H9 (cell line): ENCODE measurements at regions not wholly inside any gene's neighbourhood (a gene's known extent, or its start where the extent isn't known, plus 50 kb on each side); places are given as distances from the start of the nearest gene placed in this dataset.

Experiments used
- DNase-seq: peaks from one replicate; pipeline ENCODE4 v3.0.0-alpha.2; 2017
- H2AFZ ChIP-seq: one replicate; pipeline ENCODE4 v1.6.1; 2013; ENCODE audit warnings: mild to moderate bottlenecking, low read length, control low read depth, moderate library complexity
- H2AK5ac ChIP-seq: 2 replicates; pipeline ENCODE4 v1.6.1; 2013; ENCODE audit warnings: low read length, control low read depth, mixed read lengths; ENCODE audit not compliant: insufficient read length
- H2BK120ac ChIP-seq: one replicate; pipeline ENCODE4 v1.6.1; 2013; ENCODE audit warnings: low read depth, mild to moderate bottlenecking, low read length, control low read depth, inconsistent platforms; ENCODE audit not compliant: poor library complexity, severe bottlenecking
- H2BK12ac ChIP-seq: 2 replicates; pipeline ENCODE4 v1.6.1; 2013; ENCODE audit warnings: low read length, control low read depth, mixed read lengths, low read depth; ENCODE audit not compliant: insufficient read length
- H2BK15ac ChIP-seq: 2 replicates; pipeline ENCODE4 v1.6.1; 2013; ENCODE audit warnings: low read depth, low read length, control low read depth
- H2BK20ac ChIP-seq: one replicate; pipeline ENCODE4 v1.6.1; 2013; ENCODE audit warnings: low read depth, mild to moderate bottlenecking, low read length, control low read depth, inconsistent platforms; ENCODE audit not compliant: poor library complexity, severe bottlenecking
- H2BK5ac ChIP-seq: 2 replicates; pipeline ENCODE4 v1.6.1; 2013; ENCODE audit warnings: low read length, control low read depth, mixed read lengths; ENCODE audit not compliant: insufficient read length
- H3K14ac ChIP-seq: 2 replicates; pipeline ENCODE4 v1.6.1; 2013; ENCODE audit warnings: low read length, control low read depth; ENCODE audit not compliant: insufficient read depth
- H3K18ac ChIP-seq: 2 replicates; pipeline ENCODE4 v1.6.1; 2013; ENCODE audit warnings: low read depth, mild to moderate bottlenecking, mixed read lengths, low read length, control low read depth; ENCODE audit not compliant: insufficient read length
- H3K23ac ChIP-seq: 2 replicates; pipeline ENCODE4 v1.6.1; 2013; ENCODE audit warnings: low read length, control low read depth, mixed read lengths, low read depth; ENCODE audit not compliant: insufficient read length
- H3K23me2 ChIP-seq: 2 replicates; pipeline ENCODE4 v1.6.1; 2013; ENCODE audit warnings: low read depth, mild to moderate bottlenecking, mixed read lengths, low read length, control low read depth; ENCODE audit not compliant: insufficient read length, poor library complexity, severe bottlenecking
- H3K27ac ChIP-seq: 2 replicates; pipeline ENCODE4 v1.5.1; 2013; ENCODE audit warnings: low read length, control low read depth, mixed read lengths, low read depth; ENCODE audit not compliant: insufficient read length
- H3K27me3 ChIP-seq: 2 replicates; pipeline ENCODE4 v1.6.1; 2013; ENCODE audit warnings: low read length, control low read depth, inconsistent platforms; ENCODE audit not compliant: insufficient read depth
- H3K4ac ChIP-seq: 2 replicates; pipeline ENCODE4 v1.6.1; 2013; ENCODE audit warnings: low read depth, mild to moderate bottlenecking, control low read depth, inconsistent platforms, low read length, moderate library complexity
- H3K4me1 ChIP-seq: 2 replicates; pipeline ENCODE4 v1.6.1; 2013; ENCODE audit warnings: low read length, control low read depth, inconsistent platforms; ENCODE audit not compliant: insufficient read depth
- H3K4me2 ChIP-seq: 2 replicates; pipeline ENCODE4 v1.6.1; 2013; ENCODE audit warnings: low read length, control low read depth, mixed read lengths; ENCODE audit not compliant: insufficient read length, insufficient read depth
- H3K56ac ChIP-seq: 2 replicates; pipeline ENCODE4 v1.6.1; 2013; ENCODE audit warnings: low read depth, mild to moderate bottlenecking, mixed read lengths, low read length, control low read depth; ENCODE audit not compliant: insufficient read length
- H3K79me1 ChIP-seq: 2 replicates; pipeline ENCODE4 v1.6.1; 2013; ENCODE audit warnings: low read depth, mild to moderate bottlenecking, moderate library complexity, low read length, control low read depth, inconsistent platforms; ENCODE audit not compliant: insufficient read depth, poor library complexity, severe bottlenecking
- H3K79me2 ChIP-seq: 2 replicates; pipeline ENCODE4 v1.6.1; 2013; ENCODE audit warnings: low read length, control low read depth, inconsistent platforms; ENCODE audit not compliant: insufficient read depth
- H3K9ac ChIP-seq: 2 replicates; pipeline ENCODE4 v1.6.1; 2013; ENCODE audit warnings: low read length, control low read depth, mixed read lengths; ENCODE audit not compliant: insufficient read length; ENCODE audit errors: extremely low read depth
- H3K9me3 ChIP-seq: one replicate; pipeline ENCODE4 v1.6.1; 2013; ENCODE audit warnings: low read depth, low read length, inconsistent platforms; ENCODE audit not compliant: control insufficient read depth
- H3T11ph ChIP-seq: one replicate; pipeline ENCODE4 v1.6.1; 2013; ENCODE audit warnings: mild to moderate bottlenecking, low read length, control low read depth, inconsistent platforms
- H4K20me1 ChIP-seq: one replicate; pipeline ENCODE4 v1.6.1; 2013; ENCODE audit not compliant: control insufficient read depth, insufficient read length, insufficient read depth
- H4K5ac ChIP-seq: 2 replicates; pipeline ENCODE4 v1.6.1; 2013; ENCODE audit warnings: low read depth, mild to moderate bottlenecking, mixed read lengths, low read length, control low read depth; ENCODE audit not compliant: insufficient read length
- H4K8ac ChIP-seq: replicated peaks from 2 replicates; pipeline ENCODE4 v1.6.1; 2013; ENCODE audit warnings: low read length, control low read depth, mixed read lengths, low read depth; ENCODE audit not compliant: insufficient read length
- H4K91ac ChIP-seq: 2 replicates; pipeline ENCODE4 v1.6.1; 2013; ENCODE audit warnings: low read depth, mild to moderate bottlenecking, moderate library complexity, mixed read lengths, low read length, control low read depth; ENCODE audit not compliant: insufficient read length
- H3K27ac Mint-ChIP-seq, 3 experiments: 2 replicates in 2 of 3; 3 replicates in 1 of 3; pipeline ENCODE4 v1.8.0; 2020 to 2021; ENCODE audit warnings: mixed read lengths in 3 of 3, mild to moderate bottlenecking in 1 of 3, moderate library complexity in 1 of 3
- H3K27me3 Mint-ChIP-seq: 2 replicates; pipeline ENCODE4 v1.8.0; 2021; ENCODE audit warnings: low read depth, mild to moderate bottlenecking, moderate library complexity, mixed read lengths
- H3K36me3 Mint-ChIP-seq, 3 experiments: 2 replicates in 2 of 3; 3 replicates in 1 of 3; pipeline ENCODE4 v1.8.0; 2020 to 2021; ENCODE audit warnings: low read depth in 3 of 3, mixed read lengths in 3 of 3; ENCODE audit not compliant: insufficient read depth in 1 of 3
- H3K4me1 Mint-ChIP-seq, 2 experiments: 2 replicates each; pipeline ENCODE4 v1.8.0; 2020; ENCODE audit warnings: mixed read lengths in 2 of 2
- H3K4me3 Mint-ChIP-seq, 2 experiments: 2 replicates in 1 of 2; 3 replicates in 1 of 2; pipeline ENCODE4 v1.8.0; 2020 to 2021; ENCODE audit warnings: mild to moderate bottlenecking in 2 of 2, mixed read lengths in 2 of 2, moderate library complexity in 1 of 2
- H3K9me3 Mint-ChIP-seq, 2 experiments: 2 replicates in 1 of 2; 3 replicates in 1 of 2; pipeline ENCODE4 v1.8.0; 2020; ENCODE audit warnings: mild to moderate bottlenecking in 2 of 2, mixed read lengths in 2 of 2, moderate library complexity in 1 of 2
- CTCF ChIP-seq: fragments of 200-600 bp; sonication (generic); conservative IDR thresholded peaks from 3 replicates; pipeline ENCODE4 v1.8.0; 2021; ENCODE audit warnings: antibody characterized with exemption, mild to moderate bottlenecking
- WGBS: extraction: QIAGEN DNeasy Blood & Tissue Kit; methylation state at CpG from one replicate; pipeline ENCODE4 v1.1.7; 2013; ENCODE audit warnings: missing lambda C conversion rate, low lambda C conversion rate, mixed read lengths; ENCODE audit not compliant: insufficient read length; ENCODE audit errors: extremely low coverage; 5-methylcytosine and 5-hydroxymethylcytosine counted together

- no CpG with 5 or more reads among the region's 5 CpGs for WGBS
- H3K4me1 Mint-ChIP-seq = peaks cover 21 to 27% of the 10 kb centered on the region in 2 experiments
Observed at GRCh38 chr2:121972203-121972602, 216.8 kb downstream of the TSN start.

More at GRCh38 chr2:121972203-121972602, 216.8 kb downstream of the TSN start:
- H4K20me1 ChIP-seq = no peaks in the 10 kb centered on the region
- H3K14ac ChIP-seq = no peak overlapping the region
- no peak overlapping the region for H3K4me3 Mint-ChIP-seq
- H3K9ac ChIP-seq = no peak overlapping the region
- no peaks in the 10 kb centered on the region for H3K9me3 ChIP-seq
- H3K4me1 ChIP-seq = no peaks in the 10 kb centered on the region
- H2BK12ac ChIP-seq = no peak overlapping the region
- H2BK15ac ChIP-seq = no peak overlapping the region
- no peak overlapping the region for H4K5ac ChIP-seq
- H3K23ac ChIP-seq = no peak overlapping the region
- H3K23me2 ChIP-seq = no peaks in the 10 kb centered on the region
- H3K4ac ChIP-seq = no peak overlapping the region
- H3K27ac Mint-ChIP-seq = no peak overlapping the region
- no peaks in the 10 kb centered on the region for H3K79me2 ChIP-seq
- no peak overlapping the region for H4K8ac ChIP-seq
- no peak for DNase-seq
- no peak overlapping the region for H2AK5ac ChIP-seq
- no peak overlapping the region for H4K91ac ChIP-seq
- no peak overlapping the region for H2AFZ ChIP-seq
- H3K79me1 ChIP-seq = no peaks in the 10 kb centered on the region
- no peak overlapping the region for H3K27ac ChIP-seq
- no peak overlapping the region for H2BK120ac ChIP-seq
- H3K9me3 Mint-ChIP-seq = no peaks in the 10 kb centered on the region
- no peaks in the 10 kb centered on the region for H3K27me3 ChIP-seq
- no peak overlapping the region for H3K4me2 ChIP-seq
- H2BK5ac ChIP-seq = no peak overlapping the region
- no peaks in the 10 kb centered on the region; the same call in 1 of the 2 replicates for H3K27me3 Mint-ChIP-seq
- H3K18ac ChIP-seq = no peak overlapping the region
- H2BK20ac ChIP-seq = no peak overlapping the region
- TF ChIP-seq CTCF = no peak
- no peak overlapping the region for H3K56ac ChIP-seq
- H3T11ph ChIP-seq = no peak overlapping the region
- no peaks in the 10 kb centered on the region for H3K36me3 Mint-ChIP-seq
